A673 (cell line): ENCODE measurements at regions not wholly inside any gene's neighbourhood (a gene's known extent, or its start where the extent isn't known, plus 50 kb on each side); places are given as distances from the start of the nearest gene placed in this dataset.

Source experiments
- BruUV-seq: library from RNA; stranded (reverse); fragments of 400-500 nt; replicated peaks from 2 replicates; lab custom pipeline; 2021; lab: Mats Ljungman, UMichigan
- CTCF ChIA-PET: fragments of 300-600 bp; sonication (Branson Sonifier 250); formaldehyde crosslinking; loops from one replicate; lab custom pipeline; 2022; ENCODE audit warnings: antibody characterized with exemption; lab: Charles Lee
- POLR2A ChIA-PET: fragments of 300-600 bp; sonication (Branson Sonifier 250); formaldehyde crosslinking; loops from one replicate; lab custom pipeline; 2022; ENCODE audit warnings: antibody characterized with exemption; ENCODE audit not compliant: low non-redundant PET; lab: Charles Lee
- DNase-seq: peaks from one replicate; pipeline ENCODE4 v3.0.0-alpha.2; 2015; ENCODE audit warnings: low spot score
- H3K27ac ChIP-seq: fragments of 200-600 bp; sonication (generic); 2 replicates; pipeline ENCODE4 v1.5.1; 2016; ENCODE audit warnings: mixed run types, low read depth, mild to moderate bottlenecking, mixed read lengths, antibody characterized with exemption, low read length; ENCODE audit not compliant: poor library complexity, severe bottlenecking
- H3K27me3 ChIP-seq: fragments of 200-600 bp; sonication (generic); replicated peaks from 2 replicates; pipeline ENCODE4 v1.6.1; 2017; ENCODE audit warnings: mixed run types, low read depth, mild to moderate bottlenecking, mixed read lengths, antibody characterized with exemption, low read length; ENCODE audit not compliant: insufficient read depth, poor library complexity
- H3K36me3 ChIP-seq: fragments of 200-600 bp; sonication (generic); 2 replicates; pipeline ENCODE4 v1.6.1; 2016; ENCODE audit warnings: mixed run types, mild to moderate bottlenecking, mixed read lengths, antibody characterized with exemption, low read length; ENCODE audit not compliant: insufficient read depth, poor library complexity, severe bottlenecking
- H3K4me1 ChIP-seq: fragments of 200-600 bp; sonication (generic); 2 replicates; pipeline ENCODE4 v1.6.1; 2017; ENCODE audit warnings: mixed run types, mild to moderate bottlenecking, mixed read lengths, antibody characterized with exemption, low read length; ENCODE audit not compliant: insufficient read depth, poor library complexity, severe bottlenecking
- H3K4me3 ChIP-seq: fragments of 200-600 bp; sonication (generic); 2 replicates; pipeline ENCODE4 v1.5.1; 2016; ENCODE audit warnings: low read depth, mixed run types, mild to moderate bottlenecking, mixed read lengths, low read length; ENCODE audit not compliant: poor library complexity, severe bottlenecking
- H3K9me3 ChIP-seq: fragments of 200-600 bp; sonication (generic); 2 replicates; pipeline ENCODE4 v1.6.1; 2016; ENCODE audit warnings: mixed run types, low read depth, mild to moderate bottlenecking, mixed read lengths, antibody characterized with exemption, low read length; ENCODE audit not compliant: poor library complexity, severe bottlenecking
- EZH2 ChIP-seq: fragments of 200-600 bp; sonication (generic); IDR thresholded peaks from 2 replicates; pipeline ENCODE4 v1.6.1; 2017; ENCODE audit warnings: borderline replicate concordance, low read depth, mild to moderate bottlenecking, mixed read lengths, antibody characterized with exemption, low read length; ENCODE audit not compliant: poor library complexity, severe bottlenecking
- intact Hi-C: fragments of 100-400 bp; cut with micrococcal nuclease; formaldehyde crosslinking; loops from one replicate; pipeline ENCODE4 v1.10.0; 2022; ENCODE audit not compliant: unreplicated experiment
- TF ChIP-seq, protein P1 (sequence below): fragments of 300-800, 200-600 bp; sonication (generic); conservative IDR thresholded peaks from 2 replicates; pipeline ENCODE4 v1.5.1; 2017; ENCODE audit warnings: low read depth, mild to moderate bottlenecking, antibody characterized with exemption, low read length, moderate library complexity, mixed read lengths

DNA sequence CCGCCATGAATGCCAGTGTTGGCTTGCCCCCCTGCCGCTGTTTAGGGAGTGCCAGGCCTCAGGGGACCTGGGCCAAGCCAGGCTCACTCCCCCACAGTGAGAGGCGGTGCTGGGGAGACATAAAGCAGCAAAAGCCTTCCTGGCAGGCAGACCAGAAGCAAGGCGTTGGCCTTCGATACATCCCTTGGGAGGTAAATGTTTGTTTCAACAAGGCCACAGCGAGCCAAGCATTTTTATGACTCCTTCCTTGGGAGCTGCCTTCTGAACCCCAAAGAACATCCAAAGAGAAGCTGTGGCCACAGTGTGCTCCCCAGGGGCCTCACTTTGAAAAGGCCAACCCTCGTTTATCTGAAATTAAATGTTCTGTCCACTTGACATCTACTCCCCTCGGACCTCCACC lies 119.7 kb upstream of the CIBAR2 start:
- intact Hi-C loops: no loop called here
- TF ChIP-seq, protein P1, sequence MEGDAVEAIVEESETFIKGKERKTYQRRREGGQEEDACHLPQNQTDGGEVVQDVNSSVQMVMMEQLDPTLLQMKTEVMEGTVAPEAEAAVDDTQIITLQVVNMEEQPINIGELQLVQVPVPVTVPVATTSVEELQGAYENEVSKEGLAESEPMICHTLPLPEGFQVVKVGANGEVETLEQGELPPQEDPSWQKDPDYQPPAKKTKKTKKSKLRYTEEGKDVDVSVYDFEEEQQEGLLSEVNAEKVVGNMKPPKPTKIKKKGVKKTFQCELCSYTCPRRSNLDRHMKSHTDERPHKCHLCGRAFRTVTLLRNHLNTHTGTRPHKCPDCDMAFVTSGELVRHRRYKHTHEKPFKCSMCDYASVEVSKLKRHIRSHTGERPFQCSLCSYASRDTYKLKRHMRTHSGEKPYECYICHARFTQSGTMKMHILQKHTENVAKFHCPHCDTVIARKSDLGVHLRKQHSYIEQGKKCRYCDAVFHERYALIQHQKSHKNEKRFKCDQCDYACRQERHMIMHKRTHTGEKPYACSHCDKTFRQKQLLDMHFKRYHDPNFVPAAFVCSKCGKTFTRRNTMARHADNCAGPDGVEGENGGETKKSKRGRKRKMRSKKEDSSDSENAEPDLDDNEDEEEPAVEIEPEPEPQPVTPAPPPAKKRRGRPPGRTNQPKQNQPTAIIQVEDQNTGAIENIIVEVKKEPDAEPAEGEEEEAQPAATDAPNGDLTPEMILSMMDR: no peak
- Histone ChIP-seq H3K9me3 (no peaks in the 10 kb centered on the region), H3K36me3 (no peaks in the 10 kb centered on the region), H3K27me3 (no peaks in the 10 kb centered on the region), H3K4me3 (no peak overlapping the region), H3K27ac (peak overlapping the region; percentile 47), H3K4me1 (peaks cover 71% of the 10 kb centered on the region)
- DNase-seq: no peak
- no TSS peak for BruUV-seq
- ChIA-PET CTCF (interaction anchor here (0.7 kb wide), 1 partner anchor 73 kb away, joined by 5 read pairs; no protein-coding TSS in a partner anchor), POLR2A (no interaction called here)

DNA sequence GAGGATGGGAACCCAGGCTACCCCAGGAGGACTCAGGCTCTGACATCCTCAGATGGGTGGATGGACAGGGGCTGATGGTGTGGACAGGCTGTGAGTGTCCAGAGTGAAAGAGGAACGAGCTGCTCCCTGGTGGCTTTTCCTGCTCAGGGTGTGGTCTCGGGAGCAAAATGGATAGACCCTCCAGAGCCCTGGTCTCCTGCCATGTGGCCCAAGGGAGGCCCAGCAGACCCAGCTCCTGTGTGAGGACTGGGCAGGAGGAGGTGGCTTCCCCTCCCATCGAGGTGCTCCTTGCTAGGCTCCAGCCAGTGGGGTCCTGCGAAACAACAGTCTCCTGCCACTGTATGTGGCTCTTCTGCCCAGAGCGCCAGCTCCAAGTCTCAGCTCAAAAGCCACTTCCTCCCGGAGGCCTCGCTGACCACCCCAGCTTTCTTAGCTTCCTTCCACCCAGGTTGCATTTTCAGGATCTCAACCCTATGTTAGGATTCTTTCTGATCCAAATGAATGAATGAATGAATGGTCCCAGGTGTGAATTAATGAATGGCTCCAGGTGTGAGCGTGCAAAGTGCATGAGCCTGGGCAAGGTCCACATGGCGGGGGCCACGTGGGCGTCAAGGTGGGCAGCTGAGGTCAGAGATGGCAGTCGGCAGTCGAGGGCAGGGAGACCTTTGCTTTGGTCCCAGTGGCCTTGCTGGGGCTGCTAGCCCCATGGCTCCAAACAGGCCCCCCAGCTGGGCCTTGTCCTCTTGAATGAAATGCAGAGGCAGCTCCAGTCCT lies 120.3 kb upstream of the CIBAR2 start:
- no peak overlapping the region for H3K4me3 ChIP-seq
- H3K36me3 ChIP-seq: no peaks in the 10 kb centered on the region
- no peaks in the 10 kb centered on the region for H3K9me3 ChIP-seq
- intact Hi-C loops: no loop called here
- TF ChIP-seq EZH2: no peak
- TF ChIP-seq, protein P1: no peak
- no TSS peak for BruUV-seq
- peak overlapping the region; percentile 47 for H3K27ac ChIP-seq
- no peaks in the 10 kb centered on the region for H3K27me3 ChIP-seq
- H3K4me1 ChIP-seq: peaks cover 65% of the 10 kb centered on the region
- ChIA-PET POLR2A (no interaction called here), CTCF (interaction anchor here (0.7 kb wide), 1 partner anchor 74 kb away, joined by 5 read pairs; no protein-coding TSS in a partner anchor)
- no peak for DNase-seq

DNA sequence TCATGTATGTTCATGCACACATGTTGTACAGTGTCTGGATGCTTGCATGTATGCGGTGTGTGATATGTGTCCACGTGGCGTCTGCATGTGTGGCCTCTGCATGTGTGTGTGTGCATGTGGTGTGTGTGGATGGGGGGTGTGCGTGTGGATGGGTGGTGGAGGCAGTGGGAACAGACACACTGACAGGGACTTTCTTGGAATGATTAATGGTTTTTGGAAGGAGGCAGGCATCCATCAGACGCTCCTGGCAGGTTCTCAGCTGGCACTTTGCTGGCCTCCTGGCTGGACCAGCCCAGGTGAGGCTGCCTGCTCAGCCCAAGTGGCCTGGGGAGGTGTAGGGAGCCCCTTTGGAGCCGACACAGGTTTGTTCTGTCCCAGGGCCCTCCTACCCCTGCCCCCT lies 121.2 kb upstream of the CIBAR2 start:
- TF ChIP-seq, protein P1: no peak
- no peak for TF ChIP-seq EZH2
- Histone ChIP-seq H3K4me3 (no peak overlapping the region), H3K27ac (peak overlapping the region; percentile 45), H3K27me3 (no peaks in the 10 kb centered on the region), H3K9me3 (no peaks in the 10 kb centered on the region), H3K4me1 (peaks cover 65% of the 10 kb centered on the region), H3K36me3 (no peaks in the 10 kb centered on the region)
- no peak for DNase-seq
- intact Hi-C loops: no loop called here
- POLR2A ChIA-PET: no interaction called here
- CTCF ChIA-PET: no interaction called here
- BruUV-seq: no TSS peak
